ENCODE measurements at regions not wholly inside any gene's neighbourhood (a gene's known extent, or its start where the extent isn't known, plus 50 kb on each side); places are given as distances from the start of the nearest gene placed in this dataset.

- DNase-seq (ENCODE audit: low spot score): peak; percentile 62
These were observed 95.8 kb downstream of the HMX1 start for GRCh38 chr4:8775751-8776355.

GRCh38 chr4:8775121-8775520, 96.5 kb downstream of the HMX1 start:
- intact Hi-C loops (cut with DNase I): no loop called here
- no peak for DNase-seq (ENCODE audit: low spot score)

More at GRCh38 chr4:8775751-8776355, 95.8 kb downstream of the HMX1 start:
- intact Hi-C loops (cut with DNase I): no loop called here

GRCh38 chr4:8774071-8774470, 97.6 kb downstream of the HMX1 start:
- DNase-seq (ENCODE audit: low spot score): no peak
- intact Hi-C loops (cut with DNase I): no loop called here

- DNase-seq (ENCODE audit: low spot score): peak; percentile 59
- intact Hi-C loops (cut with DNase I): no loop called here
These were observed 98.3 kb downstream of the HMX1 start for GRCh38 chr4:8773124-8773931.

- DNase-seq (ENCODE audit: low spot score): peak; percentile 59
- intact Hi-C loops (cut with DNase I): no loop called here
These were observed 99.0 kb downstream of the HMX1 start for GRCh38 chr4:8772499-8773123.

GRCh38 chr4:8771666-8772065, 100.0 kb downstream of the HMX1 start:
- intact Hi-C loops (cut with DNase I): no loop called here
- DNase-seq (ENCODE audit: low spot score): peak; percentile 59

GRCh38 chr4:8771258-8771590, 100.4 kb downstream of the HMX1 start:
- intact Hi-C loops (cut with DNase I): no loop called here
- DNase-seq (ENCODE audit: low spot score): peak; percentile 71

- intact Hi-C loops (cut with DNase I): no loop called here
- DNase-seq (ENCODE audit: low spot score): peak; percentile 71
These were observed 101.0 kb downstream of the HMX1 start for GRCh38 chr4:8770518-8771257.

GRCh38 chr4:8769645-8770517, 101.8 kb downstream of the HMX1 start:
- no peak for DNase-seq (ENCODE audit: low spot score)
- intact Hi-C loops (cut with DNase I): no loop called here

- intact Hi-C loops (cut with DNase I): no loop called here
- DNase-seq (ENCODE audit: low spot score): no peak
These were observed 103.2 kb downstream of the HMX1 start for GRCh38 chr4:8768357-8768999.

GRCh38 chr4:8766610-8767009, 105.0 kb downstream of the HMX1 start:
- no peak for DNase-seq (ENCODE audit: low spot score)
- intact Hi-C loops (cut with DNase I): no loop called here

GRCh38 chr4:8765631-8766590, 105.7 kb downstream of the HMX1 start:
- intact Hi-C loops (cut with DNase I): no loop called here
- peak; percentile 70 for DNase-seq (ENCODE audit: low spot score)

- intact Hi-C loops (cut with DNase I): no loop called here
- DNase-seq (ENCODE audit: low spot score): no peak
These were observed 106.6 kb downstream of the HMX1 start for GRCh38 chr4:8765084-8765483.

- DNase-seq (ENCODE audit: low spot score): peak; percentile 64
- intact Hi-C loops (cut with DNase I): no loop called here
These were observed 107.4 kb downstream of the HMX1 start for GRCh38 chr4:8763966-8764901.

- intact Hi-C loops (cut with DNase I): no loop called here
- no peak for DNase-seq (ENCODE audit: low spot score)
These were observed 108.5 kb downstream of the HMX1 start for GRCh38 chr4:8762951-8763735.

GRCh38 chr4:8762356-8762755, 109.3 kb downstream of the HMX1 start:
- no peak for DNase-seq (ENCODE audit: low spot score)
- intact Hi-C loops (cut with DNase I): no loop called here
